Activated naive CD4-positive, alpha-beta T cell treated with anti-CD3 and anti-CD28 coated beads, Interleukin-2, amount 50 U/mL, for 72 hours (primary cell): ENCODE measurements at regions not wholly inside any gene's neighbourhood (a gene's known extent, or its start where the extent isn't known, plus 50 kb on each side); places are given as distances from the start of the nearest gene placed in this dataset.
"Not testable (repeated sequence)": the region's sequence is repeated elsewhere in the genome, so short reads cannot be mapped to it uniquely, and the experiment has no call there.

Experiments
- ATAC-seq, 2 donors: fragments of 150-1000 bp; cut with Tn5 transposase; 2 replicates each; pipeline ENCODE4 v1.10.0; 2021; ENCODE audit warnings: mild to moderate bottlenecking in 2 of 2, moderate library complexity in 2 of 2
- DNase-seq, 2 donors: peaks; one replicate each; pipeline ENCODE4 v3.0.0; 2021 to 2022; ENCODE audit warnings: low spot score in 2 of 2
- H3K27ac Mint-ChIP-seq, 2 donors: one replicate each; pipeline ENCODE4 v1.8.0; 2022; ENCODE audit warnings: mild to moderate bottlenecking in 2 of 2, mixed read lengths in 2 of 2
- H3K36me3 Mint-ChIP-seq, 2 donors: one replicate each; pipeline ENCODE4 v1.8.0; 2022; ENCODE audit warnings: mixed read lengths in 2 of 2
- H3K9me3 Mint-ChIP-seq, 2 donors: one replicate each; pipeline ENCODE4 v1.8.0; 2022; ENCODE audit warnings: mixed read lengths in 2 of 2

DNA sequence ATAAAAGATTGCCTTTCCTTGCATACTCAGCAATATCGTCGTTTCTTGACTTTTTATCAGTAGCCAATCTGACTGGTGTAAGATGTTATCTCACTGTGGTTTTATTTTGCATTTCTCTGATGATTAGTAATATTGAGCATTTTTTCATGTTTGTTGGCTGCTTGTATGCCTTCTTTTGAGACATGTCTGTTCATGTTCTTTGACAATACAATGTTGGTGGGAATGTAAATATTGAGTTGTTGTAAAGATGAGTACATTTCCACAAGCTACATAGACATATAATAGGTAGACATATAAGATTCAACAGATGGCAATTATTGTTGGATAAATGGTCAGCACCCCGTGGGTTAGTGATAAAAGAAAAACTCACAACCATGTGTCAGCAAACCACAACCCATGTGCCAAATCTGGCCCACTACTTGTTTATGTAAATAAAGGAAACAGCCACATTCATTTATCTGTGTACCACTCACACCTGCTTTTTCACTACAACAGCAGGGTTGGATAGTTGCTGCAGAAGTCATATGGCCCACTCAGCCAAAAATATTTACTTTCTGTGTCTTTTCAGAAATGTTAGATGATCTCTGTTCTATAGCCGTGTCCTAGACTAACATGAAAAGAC lies 153.1 kb upstream of the VCX start:
- ATAC-seq (no peak), DNase-seq (no peak)
- Mint-ChIP-seq H3K9me3 (no peaks in the 10 kb centered on the region), H3K36me3 (no peaks in the 10 kb centered on the region), H3K27ac (no peak overlapping the region)

DNA sequence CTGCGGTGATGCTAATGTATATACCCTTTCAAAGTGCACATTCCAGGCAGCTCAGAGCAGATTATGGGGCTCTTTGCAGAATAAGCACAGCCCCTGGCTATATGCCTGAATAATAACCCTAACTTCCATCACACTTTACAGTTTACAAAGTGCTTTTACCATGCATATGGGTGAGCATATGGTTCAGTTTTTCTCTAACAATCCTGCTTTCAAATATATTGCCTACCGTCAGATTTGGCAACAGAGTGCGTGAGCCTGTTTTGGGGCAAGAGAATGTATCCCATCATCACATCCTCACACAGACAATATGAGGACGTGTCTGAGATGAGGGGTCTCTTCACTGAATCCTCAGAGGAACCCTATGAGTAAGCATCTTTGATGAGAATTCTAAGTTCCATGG lies 162.8 kb upstream of the VCX start:
- no peaks in the 10 kb centered on the region for H3K9me3 Mint-ChIP-seq
- no peak overlapping the region for H3K27ac Mint-ChIP-seq
- DNase-seq = no peak
- no peak for ATAC-seq
- H3K36me3 Mint-ChIP-seq = no peaks in the 10 kb centered on the region

DNA sequence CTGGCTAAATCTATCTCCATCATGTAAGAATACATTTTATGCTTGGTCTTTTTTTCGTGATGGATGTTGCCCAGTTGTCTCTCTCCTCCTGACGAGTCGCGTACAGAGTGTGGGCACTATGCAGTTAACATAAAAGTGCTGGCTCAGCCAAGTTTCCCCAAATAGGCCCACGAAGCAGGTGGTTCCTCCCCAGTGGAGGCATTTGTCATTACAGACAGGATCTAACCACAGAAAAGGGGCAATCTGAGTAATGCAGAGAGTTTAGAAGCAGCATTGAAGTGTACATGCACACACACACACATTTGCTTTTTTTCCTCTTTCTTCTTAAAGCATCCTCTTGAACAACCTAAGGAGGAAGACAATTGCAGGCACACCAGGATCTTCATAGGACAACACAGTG lies 188.7 kb upstream of the VCX start:
- ATAC-seq (no peak), DNase-seq (no peak)
- no peaks in the 10 kb centered on the region for H3K36me3 Mint-ChIP-seq
- H3K27ac Mint-ChIP-seq = no peak overlapping the region
- H3K9me3 Mint-ChIP-seq = peaks cover 0 to 3% of the 10 kb centered on the region in 2 donors

DNA sequence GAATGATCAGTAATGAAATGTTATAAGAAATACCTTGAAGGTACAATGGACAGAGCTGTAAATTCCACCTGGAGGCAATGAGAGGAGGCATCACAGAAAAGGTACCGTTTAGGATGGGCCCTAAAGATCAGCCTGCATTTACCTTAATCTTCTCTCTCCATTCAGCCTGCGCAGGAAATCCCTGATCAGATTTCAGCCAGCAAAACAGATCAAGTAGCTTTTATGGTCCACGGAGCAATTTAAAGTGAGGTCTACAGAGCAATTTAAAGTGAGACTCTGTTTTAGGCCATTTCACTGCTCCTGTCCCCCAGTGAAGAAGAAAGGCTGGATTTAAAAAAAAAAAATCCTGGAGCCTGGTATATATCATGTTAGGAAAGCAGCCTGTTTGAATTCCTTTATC lies 195.1 kb upstream of the VCX start:
- Mint-ChIP-seq H3K9me3 (peaks cover 0 to 3% of the 10 kb centered on the region in 2 donors), H3K27ac (no peak overlapping the region)
- no peak for ATAC-seq

DNA sequence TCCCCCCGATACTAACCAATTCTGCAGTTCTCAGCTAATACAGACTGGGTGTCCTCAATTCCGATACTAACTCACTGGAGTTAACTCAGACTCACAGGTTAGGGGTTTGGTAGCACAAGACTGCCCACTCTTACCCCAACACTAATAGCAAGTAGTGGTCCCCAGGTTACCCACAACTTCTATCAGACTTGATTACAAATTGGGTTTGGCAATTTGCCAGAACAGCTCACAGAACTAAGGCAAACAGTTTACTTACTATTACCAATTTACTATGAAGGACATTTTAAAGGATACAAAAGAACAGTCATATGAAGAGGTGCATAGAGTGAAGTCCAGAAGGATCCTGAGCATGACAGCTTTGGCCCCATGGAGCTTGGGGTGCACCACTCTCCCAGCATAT lies 201.8 kb upstream of the VCX start:
- ATAC-seq (no peak), DNase-seq (no peak)
- no peak overlapping the region for H3K27ac Mint-ChIP-seq
- H3K9me3 Mint-ChIP-seq = peaks cover 0 to 6% of the 10 kb centered on the region in 2 donors
- no peaks in the 10 kb centered on the region for H3K36me3 Mint-ChIP-seq

More for the DNA sequence above, 195.1 kb upstream of the VCX start:
- H3K36me3 Mint-ChIP-seq = no peaks in the 10 kb centered on the region
- no peak for DNase-seq

DNA sequence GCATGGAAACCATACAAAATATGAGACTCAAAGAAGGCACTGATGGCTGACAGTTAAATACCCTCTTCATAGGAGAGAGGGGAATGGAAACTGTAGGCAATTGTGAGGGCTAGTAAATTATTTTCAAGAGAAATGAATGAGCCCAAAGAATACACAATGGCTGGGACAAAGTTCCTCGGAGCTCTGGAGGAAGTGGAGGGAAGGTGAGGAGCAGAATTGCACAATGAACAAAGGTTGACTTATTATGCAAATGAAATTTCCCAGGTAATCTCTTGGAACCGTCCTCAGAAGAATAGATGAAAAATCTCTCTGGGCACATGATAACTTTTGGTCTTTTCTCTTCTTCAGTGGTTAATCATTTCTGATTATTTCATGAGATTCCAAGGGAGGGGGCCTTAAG lies 202.6 kb upstream of the VCX start:
- DNase-seq = no peak
- H3K27ac Mint-ChIP-seq = no peak overlapping the region
- H3K9me3 Mint-ChIP-seq = peaks cover 0 to 6% of the 10 kb centered on the region in 2 donors
- no peak for ATAC-seq
- H3K36me3 Mint-ChIP-seq = no peaks in the 10 kb centered on the region

DNA sequence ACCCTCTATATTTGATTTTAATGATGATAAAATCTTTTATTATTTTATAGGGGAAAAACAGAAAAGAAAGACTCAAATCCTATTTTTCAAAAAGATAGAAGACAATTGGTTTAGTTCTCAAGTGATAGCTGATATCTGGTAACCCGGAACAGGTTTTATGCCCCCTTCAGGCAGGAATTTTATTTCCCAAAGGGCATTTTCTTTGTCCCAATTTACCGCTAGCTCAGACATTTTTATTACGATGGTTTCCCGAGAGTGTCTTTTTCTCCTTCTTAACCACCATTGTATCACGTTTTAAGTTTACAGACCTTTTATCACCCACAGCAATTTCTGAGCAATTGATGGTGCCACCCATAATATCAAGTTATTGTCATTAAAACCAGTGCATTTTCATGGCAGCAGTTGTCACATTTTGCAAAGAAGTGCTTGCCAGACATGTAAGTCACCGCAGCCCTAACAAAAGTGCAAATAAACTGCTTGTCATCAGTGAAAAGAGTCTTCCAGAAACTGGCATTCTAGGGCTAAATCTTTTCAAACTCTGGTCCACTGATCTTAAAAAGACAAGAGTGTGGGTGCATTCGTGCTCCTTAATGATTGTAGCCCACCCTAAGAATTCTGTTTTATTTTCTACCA lies 204.8 kb upstream of the VCX start:
- H3K9me3 Mint-ChIP-seq = peaks cover under 1 to 6% of the 10 kb centered on the region in 2 donors
- ATAC-seq = no peak
- no peaks in the 10 kb centered on the region for H3K36me3 Mint-ChIP-seq
- no peak overlapping the region for H3K27ac Mint-ChIP-seq
- no peak for DNase-seq

DNA sequence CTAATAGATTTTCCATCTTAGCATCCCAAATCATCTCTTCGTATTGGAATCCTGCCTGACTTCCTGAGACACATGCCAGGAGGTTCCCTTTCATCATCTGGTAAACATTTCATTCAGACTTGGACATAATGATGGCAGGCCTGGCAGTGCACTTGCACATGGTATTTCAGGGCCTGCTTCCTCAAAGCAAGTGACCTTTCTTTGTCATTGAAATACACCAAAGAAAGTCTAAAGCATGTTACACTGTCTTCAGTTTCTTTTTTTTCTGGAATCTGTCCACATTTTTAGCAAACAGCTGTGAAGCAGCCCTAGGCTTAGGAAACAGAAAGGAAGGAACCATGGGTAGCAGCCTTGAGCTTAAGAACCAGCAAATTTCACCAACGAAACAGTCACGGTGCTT lies 205.9 kb upstream of the VCX start:
- DNase-seq = no peak
- ATAC-seq = no peak
- H3K36me3 Mint-ChIP-seq = no peaks in the 10 kb centered on the region
- no peak overlapping the region for H3K27ac Mint-ChIP-seq
- H3K9me3 Mint-ChIP-seq = peaks cover 6% of the 10 kb centered on the region in 2 donors

DNA sequence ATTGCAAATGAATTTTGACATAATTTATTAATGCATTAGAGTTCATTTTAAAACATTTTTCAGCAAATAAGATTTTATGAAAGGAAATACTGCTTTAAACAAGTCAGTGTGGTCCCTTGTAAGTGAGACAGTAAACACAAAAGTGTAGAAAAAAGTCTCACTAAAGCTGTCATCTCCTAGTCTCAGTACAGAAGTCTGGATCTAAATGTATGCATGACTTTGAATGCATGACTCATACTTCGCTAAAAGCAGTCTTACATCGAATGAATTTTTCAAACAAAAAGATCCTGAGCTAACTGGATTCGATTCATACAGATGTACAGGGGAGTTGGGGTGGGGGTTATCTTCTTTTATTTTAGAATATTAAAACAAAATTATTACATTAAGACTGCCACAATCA lies 207.4 kb upstream of the VCX start:
- Mint-ChIP-seq H3K9me3 (peaks cover 6% of the 10 kb centered on the region in 2 donors), H3K27ac (no peak overlapping the region), H3K36me3 (no peaks in the 10 kb centered on the region)
- no peak for ATAC-seq
- DNase-seq = no peak

DNA sequence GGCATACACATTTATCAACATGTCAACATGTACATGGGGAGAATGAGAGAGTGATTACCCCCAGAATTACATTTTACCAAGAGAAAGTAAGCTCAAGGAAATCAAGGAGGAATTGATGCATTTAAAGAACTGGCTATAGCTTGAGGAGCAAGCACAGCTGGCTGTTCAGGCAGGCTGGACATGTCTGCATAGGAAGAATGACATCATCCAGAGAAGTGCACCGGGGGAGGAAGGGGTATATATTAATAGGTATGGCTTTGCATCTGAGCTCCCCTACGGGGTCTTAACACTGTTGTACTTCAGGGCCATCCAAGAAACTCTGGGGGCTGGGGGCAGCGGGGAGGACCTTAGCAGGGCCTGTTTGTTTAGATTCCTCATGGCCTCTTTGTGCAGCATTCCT lies 222.4 kb upstream of the VCX start:
- no peak for DNase-seq
- Mint-ChIP-seq H3K9me3 (peaks cover 4 to 15% of the 10 kb centered on the region in 2 donors), H3K27ac (no peak overlapping the region), H3K36me3 (no peaks in the 10 kb centered on the region)
- no peak for ATAC-seq

DNA sequence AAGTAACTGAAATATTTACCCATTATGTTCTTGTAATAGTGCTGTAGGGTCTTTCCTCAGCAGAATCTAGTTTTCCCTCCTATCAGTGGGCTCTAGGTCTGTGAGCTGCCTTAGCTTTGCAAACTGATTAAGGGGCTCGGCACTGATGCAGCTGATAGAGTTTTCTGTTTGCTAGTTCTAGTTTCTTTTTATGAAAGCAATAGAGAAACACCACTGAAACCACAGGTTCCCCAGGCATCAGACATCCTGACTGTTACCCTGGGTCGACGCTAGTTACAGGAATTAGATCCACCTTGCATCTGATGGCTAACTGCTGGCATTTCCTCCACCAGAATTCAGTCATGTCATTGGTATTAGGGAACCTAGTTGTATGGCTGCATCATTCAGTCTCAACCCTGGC lies 225.0 kb upstream of the VCX start:
- no peak overlapping the region for H3K27ac Mint-ChIP-seq
- no peaks in the 10 kb centered on the region for H3K36me3 Mint-ChIP-seq
- peaks cover 0 to 10% of the 10 kb centered on the region in 2 donors for H3K9me3 Mint-ChIP-seq
- no peak for ATAC-seq
- no peak for DNase-seq

DNA sequence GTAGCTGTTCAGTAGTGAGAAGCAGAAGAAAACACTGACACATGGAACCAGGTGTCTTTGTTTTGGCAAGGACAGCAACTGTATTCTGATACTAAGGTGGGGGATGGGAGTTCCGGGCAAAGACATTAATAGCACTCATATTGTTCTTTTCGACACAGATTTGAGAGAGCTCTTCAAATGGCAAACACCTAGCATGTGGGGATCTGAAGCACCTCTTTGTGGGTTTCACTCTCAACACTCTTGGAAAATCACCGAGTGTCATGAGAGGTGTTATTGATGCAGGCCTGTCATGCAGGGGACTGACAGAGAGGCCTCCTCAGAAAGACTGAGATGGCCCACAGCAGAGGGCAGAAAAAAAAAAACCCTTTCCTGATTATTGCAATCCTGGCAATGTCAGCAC lies 228.4 kb upstream of the VCX start:
- Mint-ChIP-seq H3K27ac (no peak overlapping the region), H3K9me3 (peaks cover 0 to 4% of the 10 kb centered on the region in 2 donors), H3K36me3 (no peaks in the 10 kb centered on the region)
- DNase-seq (no peak), ATAC-seq (no peak)

DNA sequence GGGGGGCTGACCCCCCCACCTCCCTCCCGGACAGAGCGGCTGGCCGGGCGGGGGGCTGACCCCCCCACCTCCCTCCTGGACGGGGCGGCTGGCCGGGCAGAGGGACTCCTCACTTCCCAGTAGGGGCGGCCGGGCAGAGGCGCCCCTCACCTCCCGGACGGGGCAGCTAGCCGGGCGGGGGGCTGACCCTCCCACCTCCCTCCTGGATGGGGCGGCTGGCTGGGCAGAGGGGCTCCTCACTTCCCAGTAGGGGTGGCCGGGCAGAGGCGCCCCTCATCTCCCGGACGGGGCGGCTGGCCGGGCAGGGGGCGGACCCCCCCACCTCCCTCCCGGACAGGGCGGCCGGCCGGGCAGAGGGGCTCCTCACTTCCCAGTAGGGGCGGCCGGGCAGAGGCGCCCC lies 234.3 kb upstream of the VCX start:
- not testable (repeated sequence) for ATAC-seq, H3K9me3 Mint-ChIP-seq, H3K27ac Mint-ChIP-seq, DNase-seq, H3K36me3 Mint-ChIP-seq

DNA sequence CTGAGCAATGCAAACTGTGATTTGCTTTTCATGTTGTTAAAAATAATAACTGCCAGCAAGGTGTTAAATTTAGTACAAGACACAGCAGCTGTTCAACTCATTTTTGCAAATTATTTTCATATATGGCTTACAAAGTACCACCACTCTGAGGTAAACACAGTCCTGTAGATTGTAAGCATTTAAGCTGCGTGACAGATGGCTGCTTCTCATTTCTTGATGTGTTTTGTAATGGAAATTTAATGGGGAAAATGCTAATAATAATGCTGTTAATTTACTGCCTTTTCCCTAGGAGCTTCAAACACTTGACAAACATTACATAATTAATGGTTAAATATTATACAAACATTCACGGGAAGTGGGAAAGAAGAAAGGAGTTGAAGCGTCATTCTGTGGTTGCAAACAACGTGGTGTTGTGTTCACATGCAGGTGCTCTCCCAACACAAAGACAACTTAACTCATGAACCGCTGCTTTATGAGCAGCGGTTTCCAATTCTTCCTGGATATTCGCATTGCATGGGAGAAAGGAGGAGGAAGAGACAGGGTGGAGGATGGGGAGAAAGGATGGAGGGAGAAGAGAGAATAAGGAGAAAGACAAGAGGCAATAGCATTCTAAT lies 236.8 kb upstream of the VCX start:
- H3K9me3 Mint-ChIP-seq = peaks cover 8 to 11% of the 10 kb centered on the region in 2 donors
- ATAC-seq (no peak), DNase-seq (no peak)
- no peaks in the 10 kb centered on the region for H3K36me3 Mint-ChIP-seq
- no peak overlapping the region for H3K27ac Mint-ChIP-seq

DNA sequence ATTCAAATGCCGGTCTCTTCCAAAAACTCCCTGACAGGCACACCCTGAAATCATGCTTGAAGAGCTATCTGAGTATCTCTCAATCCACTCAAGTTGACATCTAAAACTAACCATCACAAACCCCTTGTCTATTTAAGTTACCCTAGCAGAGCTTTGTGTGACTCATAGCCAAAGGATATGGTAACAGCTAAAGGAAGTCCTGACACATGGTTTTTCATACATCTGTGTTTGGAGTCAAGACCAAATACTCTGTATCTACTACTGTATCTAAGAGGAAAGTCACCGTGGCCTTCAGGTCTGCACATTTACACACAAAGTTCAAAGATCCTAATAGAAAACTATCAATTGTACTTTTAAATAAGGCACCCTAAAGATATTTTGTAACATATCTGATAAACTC lies 239.6 kb upstream of the VCX start:
- DNase-seq (no peak), ATAC-seq (no peak)
- Mint-ChIP-seq H3K36me3 (no peaks in the 10 kb centered on the region), H3K9me3 (peaks cover 8 to 11% of the 10 kb centered on the region in 2 donors), H3K27ac (no peak overlapping the region)

DNA sequence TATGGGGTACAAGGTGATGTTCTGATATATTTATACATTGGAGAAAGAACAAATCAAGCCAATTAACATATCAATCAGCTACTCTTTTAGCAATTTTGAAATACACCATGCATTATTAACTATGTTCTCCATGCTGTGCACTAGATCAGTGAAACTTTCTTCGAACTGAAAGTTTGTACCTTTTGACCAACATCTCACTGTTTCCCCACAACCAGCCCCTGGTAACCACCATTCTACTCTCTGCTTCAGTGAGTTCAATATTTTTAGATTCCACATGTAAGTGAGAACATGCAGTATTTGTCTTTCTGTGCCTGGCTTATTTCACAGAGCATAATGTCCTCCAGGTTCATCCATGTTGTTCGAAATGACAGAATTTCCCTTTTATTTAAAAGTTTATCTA lies 246.1 kb upstream of the VCX start:
- H3K27ac Mint-ChIP-seq = no peak overlapping the region
- peaks cover 0 to 2% of the 10 kb centered on the region in 2 donors for H3K9me3 Mint-ChIP-seq
- DNase-seq (no peak), ATAC-seq (no peak)
- H3K36me3 Mint-ChIP-seq = no peaks in the 10 kb centered on the region

DNA sequence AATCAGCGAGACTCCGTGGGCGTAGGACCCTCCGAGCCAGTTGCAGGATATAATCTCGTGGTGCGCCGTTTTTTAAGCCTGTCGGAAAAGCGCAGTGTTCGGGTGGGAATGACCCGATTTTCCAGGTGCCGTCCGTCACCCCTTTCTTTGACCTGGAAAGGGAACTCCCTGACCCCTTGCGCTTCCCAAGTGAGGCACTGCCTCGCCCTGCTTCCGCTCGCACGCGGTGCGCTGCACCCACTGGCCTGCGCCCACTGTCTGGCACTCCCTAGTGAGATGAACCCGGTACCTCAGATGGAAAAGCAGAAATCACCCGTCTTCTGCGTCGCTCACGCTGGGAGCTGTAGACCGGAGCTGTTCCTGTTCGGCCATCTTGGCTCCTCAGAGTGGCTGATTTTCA lies 249.6 kb upstream of the VCX start:
- not testable (repeated sequence) for H3K27ac Mint-ChIP-seq, H3K36me3 Mint-ChIP-seq, H3K9me3 Mint-ChIP-seq, ATAC-seq, DNase-seq

DNA sequence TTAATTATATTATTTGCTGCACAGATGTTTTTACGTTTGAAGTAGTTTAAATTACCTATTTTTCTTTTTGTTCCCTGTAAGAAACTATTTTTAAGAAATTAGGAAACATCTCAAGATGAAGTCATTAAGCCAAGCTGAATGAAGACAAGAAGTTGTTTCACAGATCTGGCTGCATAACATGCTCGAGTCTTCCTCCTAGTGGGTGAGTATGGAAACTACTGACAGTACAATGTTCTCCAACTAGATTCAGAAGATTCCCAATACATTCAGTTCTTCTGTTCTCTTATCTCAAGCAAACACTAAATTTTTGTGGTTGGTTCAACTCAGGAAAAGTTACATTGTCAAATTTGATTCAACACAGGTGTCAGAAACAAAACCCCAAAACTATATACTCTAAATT lies 256.8 kb upstream of the VCX start:
- no peak for DNase-seq
- H3K27ac Mint-ChIP-seq = no peak overlapping the region
- ATAC-seq = no peak
- H3K9me3 Mint-ChIP-seq = no peaks in the 10 kb centered on the region
- H3K36me3 Mint-ChIP-seq = no peaks in the 10 kb centered on the region
